ENCODE measurements at regions not wholly inside any gene's neighbourhood (a gene's known extent, or its start where the extent isn't known, plus 50 kb on each side); places are given as distances from the start of the nearest gene placed in this dataset.

GRCh38 chr3:42012935-42013690 is 51.2 kb upstream of the ULK4 start:
- peak; percentile 72 for DNase-seq

GRCh38 chr3:42012383-42012934 is 50.6 kb upstream of the ULK4 start:
- no peak for DNase-seq
